ENCODE measurements at regions not wholly inside any gene's neighbourhood (a gene's known extent, or its start where the extent isn't known, plus 50 kb on each side); places are given as distances from the start of the nearest gene placed in this dataset.

DNA sequence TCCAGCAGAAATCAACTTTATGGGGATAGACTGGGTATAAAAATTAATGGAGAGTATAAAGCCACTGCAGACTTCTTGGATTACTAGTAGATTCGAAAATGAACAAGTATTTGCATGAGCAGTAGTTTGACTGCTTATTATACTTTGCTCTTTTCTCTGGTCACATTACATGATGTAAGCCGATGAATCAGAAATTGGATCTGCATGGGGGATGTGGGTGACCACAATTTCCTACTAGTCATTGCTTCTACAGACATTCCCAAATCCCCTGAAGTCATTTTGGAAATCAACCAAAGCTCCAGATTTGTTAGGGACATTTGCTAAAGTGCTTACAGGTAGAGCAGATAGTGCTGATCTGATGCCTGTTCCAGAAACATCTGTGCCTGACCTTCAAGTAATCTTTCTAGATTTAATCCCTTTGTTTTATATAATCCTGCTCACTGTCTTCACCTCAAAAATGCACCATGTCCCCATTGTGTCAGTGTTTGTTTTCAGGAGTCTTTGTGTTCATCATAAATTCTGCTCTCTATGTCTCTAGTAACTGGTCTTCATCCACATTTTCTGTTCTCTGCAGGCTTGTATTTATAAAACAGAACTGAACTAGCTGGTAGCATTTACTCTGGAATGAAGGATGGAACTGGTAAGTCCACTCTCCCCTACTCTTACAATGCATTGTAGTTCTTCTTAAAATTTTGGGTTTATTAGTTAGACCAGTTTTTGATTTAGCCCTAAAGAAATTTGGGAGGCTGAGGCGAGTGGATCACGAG is 201.5 kb upstream of the CSNK1A1L start:
- no peak for TF ChIP-seq POLR2AphosphoS5 (IDR thresholded peaks at IDR 0.05)
- TF ChIP-seq, protein P1, sequence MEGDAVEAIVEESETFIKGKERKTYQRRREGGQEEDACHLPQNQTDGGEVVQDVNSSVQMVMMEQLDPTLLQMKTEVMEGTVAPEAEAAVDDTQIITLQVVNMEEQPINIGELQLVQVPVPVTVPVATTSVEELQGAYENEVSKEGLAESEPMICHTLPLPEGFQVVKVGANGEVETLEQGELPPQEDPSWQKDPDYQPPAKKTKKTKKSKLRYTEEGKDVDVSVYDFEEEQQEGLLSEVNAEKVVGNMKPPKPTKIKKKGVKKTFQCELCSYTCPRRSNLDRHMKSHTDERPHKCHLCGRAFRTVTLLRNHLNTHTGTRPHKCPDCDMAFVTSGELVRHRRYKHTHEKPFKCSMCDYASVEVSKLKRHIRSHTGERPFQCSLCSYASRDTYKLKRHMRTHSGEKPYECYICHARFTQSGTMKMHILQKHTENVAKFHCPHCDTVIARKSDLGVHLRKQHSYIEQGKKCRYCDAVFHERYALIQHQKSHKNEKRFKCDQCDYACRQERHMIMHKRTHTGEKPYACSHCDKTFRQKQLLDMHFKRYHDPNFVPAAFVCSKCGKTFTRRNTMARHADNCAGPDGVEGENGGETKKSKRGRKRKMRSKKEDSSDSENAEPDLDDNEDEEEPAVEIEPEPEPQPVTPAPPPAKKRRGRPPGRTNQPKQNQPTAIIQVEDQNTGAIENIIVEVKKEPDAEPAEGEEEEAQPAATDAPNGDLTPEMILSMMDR (IDR thresholded peaks at IDR 0.05 in 8 of 11, conservative IDR thresholded peaks at IDR 0.05 in 3 of 11), result no peak
- no peak for TF ChIP-seq POLR2A (IDR thresholded peaks at IDR 0.05)
